ENCODE measurements at regions not wholly inside any gene's neighbourhood (a gene's known extent, or its start where the extent isn't known, plus 50 kb on each side); places are given as distances from the start of the nearest gene placed in this dataset.

GRCh38 chr12:112664569-112664968 lies 127.0 kb upstream of the RPH3A start:
- Histone ChIP-seq H3K4me3 (no peak overlapping the region), H3K27ac (no peak overlapping the region), H3K9me3 (no peaks in the 10 kb centered on the region), H3K36me3 (no peaks in the 10 kb centered on the region), H3K27me3 (peaks cover 0 to 7% (median 0%) of the 10 kb centered on the region in 4 donors), H3K4me1 (no peaks in the 10 kb centered on the region)
- no peak for DNase-seq
- no peak for TF ChIP-seq CTCF (IDR thresholded peaks at IDR 0.05)
- no peak for FAIRE-seq
- no peak for ATAC-seq
- 28 to 45% methylated on average over 8 of the region's 8 CpGs for WGBS, 2 donors
- intact Hi-C loops (cut with DNase I): no loop called here

- 24 to 26% methylated on average over 2 of the region's 2 CpGs for WGBS, 2 donors
- no peaks in the 10 kb centered on the region for H3K36me3 ChIP-seq
- H3K4me3 ChIP-seq: no peak overlapping the region
- peaks cover 0 to 4% (median 0%) of the 10 kb centered on the region in 4 donors for H3K27me3 ChIP-seq
- no peak for TF ChIP-seq CTCF (IDR thresholded peaks at IDR 0.05)
- no peak overlapping the region for H3K27ac ChIP-seq
- ATAC-seq (no peak), FAIRE-seq (no peak), DNase-seq (no peak)
- H3K9me3 ChIP-seq: no peaks in the 10 kb centered on the region
- intact Hi-C loops (cut with DNase I): no loop called here
- H3K4me1 ChIP-seq: no peaks in the 10 kb centered on the region
Observed at GRCh38 chr12:112665958-112666357, 125.6 kb upstream of the RPH3A start.

GRCh38 chr12:112671564-112671963 lies 120.0 kb upstream of the RPH3A start:
- Histone ChIP-seq H3K9me3 (no peaks in the 10 kb centered on the region), H3K36me3 (no peaks in the 10 kb centered on the region), H3K4me1 (no peaks in the 10 kb centered on the region), H3K4me3 (no peak overlapping the region), H3K27me3 (no peaks in the 10 kb centered on the region), H3K27ac (no peak overlapping the region)
- FAIRE-seq (no peak), ATAC-seq (no peak), DNase-seq (no peak)
- TF ChIP-seq CTCF (IDR thresholded peaks at IDR 0.05): no peak
- 43 to 61% methylated on average over 1 of the region's 1 CpG for WGBS, 2 donors
- intact Hi-C loops (cut with DNase I): no loop called here

GRCh38 chr12:112674539-112674938 lies 117.0 kb upstream of the RPH3A start:
- intact Hi-C loops (cut with DNase I): no loop called here
- no peak overlapping the region for H3K27ac ChIP-seq
- H3K27me3 ChIP-seq: peaks cover 0 to 3% (median 0%) of the 10 kb centered on the region in 4 donors
- no peak for ATAC-seq
- no peak for TF ChIP-seq CTCF (IDR thresholded peaks at IDR 0.05)
- FAIRE-seq: no peak
- no peaks in the 10 kb centered on the region for H3K9me3 ChIP-seq
- no peaks in the 10 kb centered on the region for H3K4me1 ChIP-seq
- no peak for DNase-seq
- H3K4me3 ChIP-seq: no peak overlapping the region
- no peaks in the 10 kb centered on the region for H3K36me3 ChIP-seq
- WGBS, 2 donors: 19 to 31% methylated on average over 2 of the region's 2 CpGs

- intact Hi-C loops (cut with DNase I): no loop called here
- WGBS, 2 donors: 46 to 47% methylated on average over 4 of the region's 4 CpGs
- no peak for FAIRE-seq
Observed at GRCh38 chr12:112676507-112676906, 115.0 kb upstream of the RPH3A start.

More at GRCh38 chr12:112676507-112676906, 115.0 kb upstream of the RPH3A start:
- Histone ChIP-seq H3K4me3 (no peak overlapping the region), H3K27ac (no peak overlapping the region), H3K9me3 (no peaks in the 10 kb centered on the region), H3K4me1 (no peaks in the 10 kb centered on the region), H3K36me3 (no peaks in the 10 kb centered on the region), H3K27me3 (peaks cover 0 to 3% (median 0%) of the 10 kb centered on the region in 4 donors)
- DNase-seq (no peak), ATAC-seq (no peak)
- no peak for TF ChIP-seq CTCF (IDR thresholded peaks at IDR 0.05)
